Skin epidermis (tissue), 12 donors: ENCODE measurements at regions not wholly inside any gene's neighbourhood (a gene's known extent, or its start where the extent isn't known, plus 50 kb on each side); places are given as distances from the start of the nearest gene placed in this dataset.
"Not testable (repeated sequence)": the region's sequence is repeated elsewhere in the genome, so short reads cannot be mapped to it uniquely, and the experiment has no call there.

Source experiments
- H3K27ac ChIP-seq, 21 experiments: fragments of 200-600 bp; sonication (generic) in 11 of 21; one replicate each; pipeline ENCODE4 v1.5.0; 2020; ENCODE audit warnings: mild to moderate bottlenecking in 3 of 21, inconsistent platforms in 2 of 21, moderate library complexity in 2 of 21
- H3K4me3 ChIP-seq, 7 experiments: fragments of 200-600 bp; sonication (generic) in 2 of 7; one replicate each; pipeline ENCODE4 v1.5.0; 2020; ENCODE audit warnings: inconsistent platforms in 2 of 7, mild to moderate bottlenecking in 2 of 7, moderate library complexity in 1 of 7

DNA sequence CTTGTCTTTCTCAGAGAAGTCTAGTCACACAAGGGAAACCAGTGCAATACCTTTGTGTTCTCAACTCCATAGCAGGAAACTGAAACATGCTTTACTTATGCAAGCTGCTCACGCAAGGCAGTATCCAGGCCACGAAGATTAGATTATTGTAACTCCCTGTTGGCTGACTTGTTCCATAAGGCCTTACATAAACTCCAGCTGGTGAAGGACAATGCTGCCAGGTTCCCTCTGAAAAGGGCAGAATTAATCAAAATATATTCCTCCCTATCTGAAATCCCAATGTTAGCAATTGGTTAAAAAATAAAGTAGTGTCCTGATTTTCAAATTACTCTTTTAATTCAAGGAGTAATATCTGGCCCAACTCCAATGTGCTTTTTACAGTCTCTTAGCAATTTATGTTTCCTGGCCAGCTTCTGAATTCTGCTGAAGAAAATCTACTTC, 966.6 kb downstream of the HACE1 start:
- H3K27ac ChIP-seq, result no peak overlapping the region
- no peak overlapping the region for H3K4me3 ChIP-seq

DNA sequence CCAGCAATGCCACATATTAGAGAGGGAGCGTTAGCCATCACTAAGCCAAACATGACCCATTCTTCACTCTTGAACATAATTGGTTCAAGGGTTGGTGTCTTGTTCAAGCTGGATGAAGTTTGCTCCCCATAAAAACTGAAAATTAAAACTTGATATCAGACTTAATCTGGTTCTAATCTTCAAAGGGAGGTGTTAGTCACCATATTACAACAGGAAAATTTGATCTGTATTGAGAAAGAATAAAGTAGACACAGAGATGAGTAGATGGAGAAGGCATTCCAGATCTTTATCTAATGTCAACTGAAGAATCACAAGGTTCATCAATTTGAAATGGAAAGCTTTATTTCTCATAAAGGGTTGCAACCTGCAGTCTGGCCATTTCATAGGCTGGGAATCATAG, 972.8 kb downstream of the HACE1 start:
- Histone ChIP-seq H3K27ac (no peak overlapping the region), H3K4me3 (no peak overlapping the region)

GRCh38 chr6:103885446-103885845, 974.3 kb downstream of the HACE1 start:
- Histone ChIP-seq H3K4me3 (no peak overlapping the region), H3K27ac (no peak overlapping the region)

- Histone ChIP-seq H3K4me3 (no peak overlapping the region), H3K27ac (no peak overlapping the region)
These were observed 979.9 kb downstream of the HACE1 start for GRCh38 chr6:103879800-103880199.

DNA sequence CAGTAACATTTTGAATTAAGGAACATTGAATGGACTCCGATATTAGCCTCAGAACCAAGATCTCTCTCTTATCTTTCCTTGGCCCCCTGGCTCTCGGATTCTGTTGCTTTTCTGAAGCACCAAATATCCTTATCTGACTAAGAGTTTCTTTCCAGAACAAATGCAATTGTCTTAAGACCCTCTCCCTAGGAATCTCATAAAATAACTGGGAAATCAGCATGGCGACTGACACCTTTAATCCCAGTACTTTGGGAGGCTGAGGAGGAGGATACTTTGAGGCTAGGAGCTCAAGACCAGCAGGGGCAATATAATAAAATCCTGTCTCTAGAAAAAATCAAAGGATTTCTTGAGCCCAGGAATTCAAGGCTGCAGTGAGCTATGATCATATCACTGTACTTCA, 984.5 kb downstream of the HACE1 start:
- H3K4me3 ChIP-seq, result no peak overlapping the region
- no peak overlapping the region for H3K27ac ChIP-seq

- H3K27ac ChIP-seq, result no peak overlapping the region
- H3K4me3 ChIP-seq, result no peak overlapping the region
These were observed 985.1 kb downstream of the HACE1 start for GRCh38 chr6:103874575-103874974.

DNA sequence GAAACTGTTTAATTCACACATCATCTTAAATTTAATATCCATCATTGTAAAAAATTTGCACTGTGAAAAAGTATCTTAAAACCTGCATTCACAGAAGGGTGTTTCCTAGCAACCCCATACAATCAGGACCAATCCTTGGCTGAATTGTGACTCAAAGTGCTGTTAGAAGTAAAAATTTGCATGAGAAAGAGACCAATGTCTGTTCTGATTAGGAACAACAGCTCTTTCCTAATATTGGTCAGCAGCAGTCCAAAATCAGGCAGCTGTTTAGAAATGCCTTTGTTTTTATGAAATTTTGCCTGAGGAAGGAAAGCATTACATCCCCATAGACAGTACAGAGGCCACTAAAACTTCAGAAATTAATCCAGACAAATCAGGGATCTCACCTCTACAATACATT, 987.0 kb downstream of the HACE1 start:
- Histone ChIP-seq H3K27ac (no peak overlapping the region), H3K4me3 (no peak overlapping the region)

- Histone ChIP-seq H3K4me3 (no peak overlapping the region), H3K27ac (no peak overlapping the region)
These were observed 987.5 kb downstream of the HACE1 start for GRCh38 chr6:103872233-103872632.

- Histone ChIP-seq H3K27ac (no peak overlapping the region), H3K4me3 (no peak overlapping the region)
These were observed 988.7 kb downstream of the HACE1 start for GRCh38 chr6:103870970-103871369.

DNA sequence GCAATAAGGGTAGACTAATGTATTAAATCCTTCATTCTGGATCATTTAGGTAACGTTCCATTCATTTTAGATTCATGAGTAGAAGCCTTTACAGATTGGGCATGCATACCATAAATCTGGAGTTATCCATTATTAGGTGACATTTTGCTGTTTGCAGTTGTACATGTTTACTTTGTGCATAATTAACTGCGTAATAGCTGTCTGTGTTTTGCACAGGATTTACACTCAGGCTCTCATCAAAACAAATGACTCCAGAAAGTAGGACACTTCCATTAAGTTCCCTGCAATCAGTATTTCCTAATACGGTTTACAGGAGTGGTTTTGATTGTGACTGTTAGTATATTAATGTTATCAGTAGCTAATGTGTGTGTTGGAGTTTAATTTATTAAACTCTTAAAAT, 997.4 kb downstream of the HACE1 start:
- Histone ChIP-seq H3K27ac (no peak overlapping the region), H3K4me3 (no peak overlapping the region)

GRCh38 chr6:103858003-103858402, 1001.7 kb downstream of the HACE1 start:
- no peak overlapping the region for H3K27ac ChIP-seq
- no peak overlapping the region for H3K4me3 ChIP-seq

- Histone ChIP-seq H3K27ac (no peak overlapping the region), H3K4me3 (no peak overlapping the region)
These were observed 1004.0 kb downstream of the HACE1 start for GRCh38 chr6:103855750-103856149.

GRCh38 chr6:103854059-103854458, 1005.7 kb downstream of the HACE1 start:
- Histone ChIP-seq H3K4me3 (no peak overlapping the region), H3K27ac (no peak overlapping the region)

GRCh38 chr6:103838457-103838856, 1021.3 kb downstream of the HACE1 start:
- Histone ChIP-seq H3K4me3 (no peak overlapping the region), H3K27ac (no peak overlapping the region)

- H3K4me3 ChIP-seq, result no peak overlapping the region
- no peak overlapping the region for H3K27ac ChIP-seq
These were observed 1033.5 kb downstream of the HACE1 start for GRCh38 chr6:103826209-103826608.

GRCh38 chr6:103820148-103820547, 1039.6 kb downstream of the HACE1 start:
- no peak overlapping the region for H3K4me3 ChIP-seq
- no peak overlapping the region for H3K27ac ChIP-seq

DNA sequence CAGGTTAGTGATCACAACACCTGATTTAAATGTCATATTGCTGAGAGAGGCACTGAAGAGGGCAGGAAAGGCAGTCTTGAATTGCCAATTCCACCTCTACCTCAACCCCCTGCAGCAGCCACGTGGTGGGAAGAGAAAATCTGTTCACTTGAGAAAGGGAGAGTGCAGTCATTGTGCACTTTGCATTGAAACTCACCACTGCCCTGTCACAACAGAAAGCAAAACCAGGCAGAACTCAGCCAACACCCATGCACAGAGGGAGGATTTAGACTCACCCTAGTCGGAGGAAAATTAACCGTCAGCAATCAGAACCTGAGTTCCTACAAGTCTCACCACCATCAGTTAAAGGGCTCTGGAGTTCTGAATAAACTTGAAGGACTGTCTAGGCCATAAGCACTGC, 1040.2 kb downstream of the HACE1 start:
- Histone ChIP-seq H3K4me3 (no peak overlapping the region), H3K27ac (no peak overlapping the region)

GRCh38 chr6:103812970-103813369, 1046.7 kb downstream of the HACE1 start:
- Histone ChIP-seq H3K27ac (no peak overlapping the region), H3K4me3 (no peak overlapping the region)

GRCh38 chr6:103801901-103802479, 1057.7 kb downstream of the HACE1 start:
- H3K4me3 ChIP-seq, H3K27ac ChIP-seq: not testable (repeated sequence)

DNA sequence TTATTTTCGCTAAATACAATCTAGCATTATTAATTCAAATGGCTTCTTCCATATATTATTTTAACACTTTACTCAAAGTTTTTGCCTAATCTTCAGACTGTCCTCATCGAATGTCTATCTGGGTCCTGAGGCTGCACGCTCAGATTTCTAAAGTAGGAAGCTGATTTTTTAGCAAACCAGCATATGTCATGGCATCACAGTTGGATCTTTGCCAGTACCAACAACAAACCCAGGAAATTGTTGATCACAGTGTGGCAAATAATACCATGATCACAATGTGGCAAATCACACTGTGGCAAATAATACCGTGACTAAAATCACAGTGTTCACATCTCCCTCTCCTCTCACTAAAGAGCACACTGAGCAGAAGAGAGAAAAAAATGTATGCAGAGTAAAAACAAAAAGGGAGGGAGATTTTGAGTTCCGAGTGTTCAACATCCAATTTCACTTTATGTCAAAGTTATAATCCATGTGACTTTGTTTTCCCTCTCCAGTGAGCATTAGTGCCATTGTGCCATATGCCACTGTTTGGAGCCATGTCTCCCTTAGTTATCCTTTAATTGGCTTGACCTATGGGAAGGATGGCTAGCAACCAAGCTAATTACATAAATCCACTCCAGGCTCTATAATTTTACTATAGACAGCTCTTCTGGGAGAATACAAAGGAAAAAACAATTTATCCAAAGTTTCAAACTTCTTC, 1059.6 kb downstream of the HACE1 start:
- no peak overlapping the region for H3K27ac ChIP-seq
- H3K4me3 ChIP-seq, result no peak overlapping the region

DNA sequence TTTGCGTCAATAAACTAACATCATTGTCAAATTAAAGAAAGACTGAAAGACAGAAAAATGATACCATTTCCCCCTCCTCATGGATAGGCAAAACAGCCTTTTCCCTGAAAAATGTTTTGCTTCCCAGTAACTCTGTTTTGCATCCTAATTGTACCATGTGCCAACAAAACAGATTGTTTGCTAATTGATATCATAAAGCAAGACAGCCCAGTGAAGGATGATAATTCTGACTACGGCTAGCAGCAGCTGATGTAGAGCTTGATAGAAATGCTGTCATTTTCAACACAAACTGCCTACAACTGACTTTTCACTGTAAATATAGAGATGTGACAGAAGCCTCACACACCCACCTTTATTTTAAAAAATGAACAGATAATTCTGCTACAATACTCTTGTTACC, 1061.6 kb downstream of the HACE1 start:
- Histone ChIP-seq H3K27ac (no peak overlapping the region), H3K4me3 (no peak overlapping the region)

GRCh38 chr6:103797738-103798137, 1062.0 kb downstream of the HACE1 start:
- no peak overlapping the region for H3K27ac ChIP-seq
- no peak overlapping the region for H3K4me3 ChIP-seq
